MCF 10A (cell line): ENCODE measurements at regions not wholly inside any gene's neighbourhood (a gene's known extent, or its start where the extent isn't known, plus 50 kb on each side); places are given as distances from the start of the nearest gene placed in this dataset.

Experiments
- BruUV-seq: library from RNA; stranded (reverse); fragments of 400-500 nt; replicated peaks from 2 replicates; lab custom pipeline; 2021; lab: Mats Ljungman, UMichigan
- CTCF ChIA-PET: fragments of 300-600 bp; sonication (Branson Sonifier 250); formaldehyde crosslinking; extraction: SDS; loops from one replicate; lab custom pipeline; 2021; ENCODE audit warnings: antibody characterized with exemption, inconsistent platforms; lab: Yijun Ruan, JAX
- POLR2A ChIA-PET: fragments of 300-600, 350-650 bp; sonication (Branson Sonifier 250); formaldehyde crosslinking; extraction: SDS; loops from one replicate; lab custom pipeline; 2020; ENCODE audit warnings: antibody characterized with exemption, inconsistent platforms; lab: Yijun Ruan, JAX
- DNase-seq: peaks from one replicate; pipeline ENCODE4 v3.0.0-alpha.2; 2018; ENCODE audit not compliant: unreplicated experiment
- H3K27ac Mint-ChIP-seq: one replicate; pipeline ENCODE4 v1.8.0; 2022; ENCODE audit warnings: mild to moderate bottlenecking, low read depth, mixed read lengths; ENCODE audit not compliant: unreplicated experiment
- H3K27me3 Mint-ChIP-seq: one replicate; pipeline ENCODE4 v1.8.0; 2022; ENCODE audit warnings: mixed read lengths; ENCODE audit not compliant: insufficient read depth, unreplicated experiment
- H3K36me3 Mint-ChIP-seq: one replicate; pipeline ENCODE4 v1.8.0; 2022; ENCODE audit warnings: mild to moderate bottlenecking, moderate library complexity, mixed read lengths; ENCODE audit not compliant: insufficient read depth, unreplicated experiment
- H3K4me1 Mint-ChIP-seq: one replicate; pipeline ENCODE4 v1.8.0; 2022; ENCODE audit warnings: mixed read lengths; ENCODE audit not compliant: insufficient read depth, unreplicated experiment
- H3K4me3 Mint-ChIP-seq: one replicate; pipeline ENCODE4 v1.8.0; 2022; ENCODE audit warnings: mild to moderate bottlenecking, moderate library complexity, mixed read lengths; ENCODE audit not compliant: unreplicated experiment
- H3K9me3 Mint-ChIP-seq: one replicate; pipeline ENCODE4 v1.8.0; 2022; ENCODE audit warnings: mixed read lengths; ENCODE audit not compliant: unreplicated experiment
- intact Hi-C: fragments of 100-400 bp; cut with micrococcal nuclease; formaldehyde crosslinking; loops from 2 replicates; pipeline ENCODE4 v1.14.1; 2022
- TF ChIP-seq, protein P1 (sequence below): fragments of 200-600 bp; IDR thresholded peaks from one replicate; pipeline ENCODE4 v1.8.0; 2022; ENCODE audit warnings: antibody characterized with exemption, mild to moderate bottlenecking; ENCODE audit not compliant: unreplicated experiment

DNA sequence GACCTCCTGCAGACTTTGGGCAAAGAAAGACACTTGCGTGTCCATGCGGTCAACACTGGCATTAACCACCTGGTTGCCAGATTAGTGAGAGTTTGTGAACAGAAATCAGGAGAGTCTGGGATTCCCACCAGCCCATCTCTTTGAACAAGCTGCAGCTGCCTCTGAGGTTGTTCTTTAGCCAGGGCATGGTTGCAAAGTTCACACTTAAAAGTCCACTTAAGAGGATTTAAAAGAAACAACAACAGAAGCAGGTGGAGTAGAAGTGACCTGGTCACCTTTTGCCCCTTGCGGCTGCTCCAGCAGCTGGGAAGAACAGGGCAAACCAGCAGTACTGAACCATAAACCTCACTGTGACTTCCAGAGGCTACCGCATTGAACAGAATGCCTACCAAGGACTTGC lies 97.3 kb downstream of the FOXB1 start:
- POLR2A ChIA-PET, result interaction anchor here (1.6 kb wide), 1 partner anchor 10 kb away, joined by 8 read pairs; no protein-coding TSS in a partner anchor
- H3K4me3 Mint-ChIP-seq, result no peak overlapping the region

DNA sequence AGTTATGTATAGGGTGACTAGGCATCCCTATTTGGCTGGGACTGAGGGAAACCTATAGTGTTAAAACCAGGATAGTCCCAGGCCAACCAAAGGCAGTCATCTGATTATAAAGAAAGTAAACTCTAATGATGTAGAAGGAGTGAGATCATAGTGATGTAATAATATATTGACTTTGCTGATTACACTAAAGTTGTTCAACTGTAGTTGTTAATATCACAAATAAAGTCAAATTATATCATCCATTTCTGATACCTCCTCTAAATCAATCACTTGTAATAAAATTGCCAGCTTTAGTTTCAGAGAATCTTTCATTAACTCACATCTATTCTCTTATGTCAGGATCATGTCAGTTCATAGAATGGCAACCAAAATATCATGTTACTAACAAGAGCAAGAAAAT lies 98.6 kb downstream of the FOXB1 start:
- intact Hi-C loops, result no loop called here
- H3K36me3 Mint-ChIP-seq, result no peaks in the 10 kb centered on the region
- H3K4me1 Mint-ChIP-seq, result peaks cover 4% of the 10 kb centered on the region
- no peak for DNase-seq
- peaks cover 7% of the 10 kb centered on the region for H3K9me3 Mint-ChIP-seq
- no peak overlapping the region for H3K27ac Mint-ChIP-seq
- no peaks in the 10 kb centered on the region for H3K27me3 Mint-ChIP-seq
- ChIA-PET POLR2A (interaction anchor here (0.7 kb wide), 1 partner anchor 101 kb away, joined by 3 read pairs; no protein-coding TSS in a partner anchor), CTCF (interaction anchor here (1.0 kb wide), 1 partner anchor 13 kb away, joined by 3 read pairs; no protein-coding TSS in a partner anchor)
- H3K4me3 Mint-ChIP-seq, result no peak overlapping the region
- BruUV-seq, result no TSS peak
- TF ChIP-seq, protein P1, sequence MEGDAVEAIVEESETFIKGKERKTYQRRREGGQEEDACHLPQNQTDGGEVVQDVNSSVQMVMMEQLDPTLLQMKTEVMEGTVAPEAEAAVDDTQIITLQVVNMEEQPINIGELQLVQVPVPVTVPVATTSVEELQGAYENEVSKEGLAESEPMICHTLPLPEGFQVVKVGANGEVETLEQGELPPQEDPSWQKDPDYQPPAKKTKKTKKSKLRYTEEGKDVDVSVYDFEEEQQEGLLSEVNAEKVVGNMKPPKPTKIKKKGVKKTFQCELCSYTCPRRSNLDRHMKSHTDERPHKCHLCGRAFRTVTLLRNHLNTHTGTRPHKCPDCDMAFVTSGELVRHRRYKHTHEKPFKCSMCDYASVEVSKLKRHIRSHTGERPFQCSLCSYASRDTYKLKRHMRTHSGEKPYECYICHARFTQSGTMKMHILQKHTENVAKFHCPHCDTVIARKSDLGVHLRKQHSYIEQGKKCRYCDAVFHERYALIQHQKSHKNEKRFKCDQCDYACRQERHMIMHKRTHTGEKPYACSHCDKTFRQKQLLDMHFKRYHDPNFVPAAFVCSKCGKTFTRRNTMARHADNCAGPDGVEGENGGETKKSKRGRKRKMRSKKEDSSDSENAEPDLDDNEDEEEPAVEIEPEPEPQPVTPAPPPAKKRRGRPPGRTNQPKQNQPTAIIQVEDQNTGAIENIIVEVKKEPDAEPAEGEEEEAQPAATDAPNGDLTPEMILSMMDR, result no peak

More for the DNA sequence above, 97.3 kb downstream of the FOXB1 start:
- Mint-ChIP-seq H3K9me3 (no peaks in the 10 kb centered on the region), H3K4me1 (peaks cover 4% of the 10 kb centered on the region), H3K36me3 (no peaks in the 10 kb centered on the region), H3K27me3 (no peaks in the 10 kb centered on the region), H3K27ac (no peak overlapping the region)
- BruUV-seq, result no TSS peak
- CTCF ChIA-PET, result interaction anchor here (0.7 to 0.8 kb wide), 2 partner anchors 79 to 352 kb away, joined by 3 to 4 read pairs; no protein-coding TSS in a partner anchor
- no peak for DNase-seq
- intact Hi-C loops, result no loop called here
- TF ChIP-seq, protein P1, result no peak

DNA sequence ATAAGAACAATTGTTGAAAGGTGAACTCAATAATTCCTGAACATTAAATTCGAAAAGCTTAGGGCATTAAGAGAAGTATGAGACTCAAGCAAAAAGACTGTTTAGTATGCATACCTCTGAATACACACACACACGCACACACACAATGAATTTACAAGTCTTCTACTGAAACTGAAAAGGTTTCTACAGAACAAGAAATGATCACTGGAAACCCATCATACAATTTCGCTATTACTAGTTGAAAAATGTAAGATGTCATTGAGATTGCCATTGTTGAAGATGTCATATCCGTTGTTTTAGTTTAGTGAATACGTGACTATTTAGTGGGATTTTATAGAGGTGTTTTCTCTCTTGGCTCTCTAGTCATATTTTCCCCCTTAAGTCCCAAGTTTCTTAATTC lies 106.8 kb downstream of the FOXB1 start:
- Mint-ChIP-seq H3K36me3 (no peaks in the 10 kb centered on the region), H3K4me3 (no peak overlapping the region), H3K27ac (no peak overlapping the region), H3K9me3 (peaks cover 7% of the 10 kb centered on the region), H3K27me3 (no peaks in the 10 kb centered on the region), H3K4me1 (peaks cover 22% of the 10 kb centered on the region)
- TF ChIP-seq, protein P1, result no peak
- ChIA-PET POLR2A (no interaction called here), CTCF (interaction anchor here (0.6 kb wide), 1 partner anchor 11 kb away, joined by 3 read pairs; no protein-coding TSS in a partner anchor)
- DNase-seq, result no peak
- intact Hi-C loops, result no loop called here
- BruUV-seq, result no TSS peak

DNA sequence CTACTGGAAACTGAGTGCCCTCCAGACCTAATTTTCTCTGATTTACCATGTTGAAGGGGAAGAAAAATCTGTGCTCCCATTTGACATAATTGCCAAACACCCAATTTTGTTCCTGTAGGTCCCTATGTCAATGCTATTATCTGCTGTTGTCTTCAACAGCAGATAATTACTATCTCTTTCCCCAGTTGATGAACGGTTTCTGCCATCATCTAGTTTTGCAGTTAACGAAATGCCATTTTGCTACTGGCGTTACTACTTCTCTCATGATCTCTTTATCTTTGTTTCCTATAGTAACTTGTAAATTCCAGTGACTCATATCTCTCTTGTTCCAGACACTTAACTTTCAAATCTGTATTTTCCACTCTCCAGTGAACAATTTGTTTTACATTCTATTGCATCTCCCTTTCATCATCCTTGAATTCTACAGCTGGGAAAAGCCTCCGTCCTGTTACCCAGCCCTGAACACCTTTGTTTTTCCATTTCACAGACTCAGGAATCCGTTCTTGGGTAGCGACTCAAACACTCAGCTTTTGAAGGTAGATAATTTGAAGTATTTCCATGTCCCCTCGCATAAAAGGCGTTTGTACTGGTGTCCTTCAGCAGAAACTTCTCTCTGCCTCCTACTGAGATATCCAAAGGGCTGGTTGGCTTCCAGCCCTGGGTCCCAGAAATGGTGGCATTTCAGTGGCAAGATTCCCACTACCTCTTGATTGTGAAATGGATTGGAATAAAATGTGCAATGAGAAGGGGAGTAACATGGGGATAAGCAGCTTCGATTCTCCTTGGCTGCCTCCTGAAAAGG lies 111.7 kb downstream of the FOXB1 start:
- Mint-ChIP-seq H3K4me1 (peaks cover 27% of the 10 kb centered on the region), H3K27ac (peak overlapping the region; percentile 42), H3K4me3 (no peak overlapping the region), H3K9me3 (no peaks in the 10 kb centered on the region), H3K27me3 (no peaks in the 10 kb centered on the region), H3K36me3 (no peaks in the 10 kb centered on the region)
- POLR2A ChIA-PET, result interaction anchor here (0.6 to 2.5 kb wide), 6 partner anchors 12 to 109 kb away, joined by 3 to 11 read pairs (median 4); no protein-coding TSS in a partner anchor
- TF ChIP-seq, protein P1, result no peak
- CTCF ChIA-PET, result interaction anchor here (0.6 to 2.7 kb wide), 5 partner anchors 12 to 356 kb away, joined by 3 to 9 read pairs (median 3); no protein-coding TSS in a partner anchor
- intact Hi-C loops, result no loop called here
- no TSS peak for BruUV-seq
- DNase-seq, result peak; percentile 11
